NCI-H345 treated with DMSO at 0.1 percent for 48 hours (cell line): ENCODE measurements at regions not wholly inside any gene's neighbourhood (a gene's known extent, or its start where the extent isn't known, plus 50 kb on each side); places are given as distances from the start of the nearest gene placed in this dataset.
"Not testable (repeated sequence)": the region's sequence is repeated elsewhere in the genome, so short reads cannot be mapped to it uniquely, and the experiment has no call there.

ENCODE experiments used
- DNase-seq: peaks from one replicate; lab custom pipeline; 2025; ENCODE audit not compliant: unreplicated experiment; lab: John Stamatoyannopoulos, UW

DNA sequence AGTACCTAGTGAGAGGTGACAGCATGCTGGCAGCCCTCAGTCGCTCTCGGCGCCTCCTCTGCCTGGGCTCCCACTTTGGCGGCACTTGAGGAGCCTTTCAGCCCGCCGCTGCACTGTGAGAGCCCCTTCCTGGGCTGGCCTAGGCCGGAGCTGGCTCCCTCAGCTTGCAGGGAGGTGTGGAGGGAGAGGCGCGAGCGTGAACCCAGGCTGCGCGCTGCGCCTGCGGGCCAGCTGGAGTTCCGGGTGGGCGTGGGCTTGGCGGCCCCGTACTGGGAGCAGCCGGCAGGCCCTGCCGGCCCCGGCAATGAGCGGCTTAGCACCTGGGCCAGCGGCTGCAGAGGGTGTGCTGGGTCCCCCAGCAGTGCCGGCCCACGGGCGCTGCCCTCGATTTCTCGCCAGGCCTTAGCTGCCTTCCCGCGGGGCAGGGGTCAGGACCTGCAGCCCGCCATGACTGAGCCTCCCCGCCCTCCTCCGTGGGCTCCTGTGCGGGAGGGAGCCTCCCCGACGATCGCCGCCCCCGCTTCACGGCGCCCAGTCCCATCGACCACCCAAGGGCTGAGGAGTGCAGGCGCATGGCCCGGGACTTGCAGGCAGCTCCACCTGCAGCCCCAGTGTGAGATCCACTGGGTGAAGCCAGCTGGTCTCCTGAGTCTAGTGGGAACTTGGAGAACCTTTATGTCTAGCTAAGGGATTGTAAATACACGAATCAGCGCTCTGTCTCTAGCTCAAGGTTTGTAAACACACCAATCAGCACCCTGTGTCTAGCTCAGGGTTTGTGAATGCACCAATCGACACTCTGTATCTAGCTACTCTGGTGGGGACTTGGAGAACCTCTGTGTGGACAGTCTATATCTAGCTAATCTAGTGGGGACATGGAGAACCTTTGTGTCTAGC, 1579.2 kb downstream of the SI start:
- DNase-seq: not testable (repeated sequence)

DNA sequence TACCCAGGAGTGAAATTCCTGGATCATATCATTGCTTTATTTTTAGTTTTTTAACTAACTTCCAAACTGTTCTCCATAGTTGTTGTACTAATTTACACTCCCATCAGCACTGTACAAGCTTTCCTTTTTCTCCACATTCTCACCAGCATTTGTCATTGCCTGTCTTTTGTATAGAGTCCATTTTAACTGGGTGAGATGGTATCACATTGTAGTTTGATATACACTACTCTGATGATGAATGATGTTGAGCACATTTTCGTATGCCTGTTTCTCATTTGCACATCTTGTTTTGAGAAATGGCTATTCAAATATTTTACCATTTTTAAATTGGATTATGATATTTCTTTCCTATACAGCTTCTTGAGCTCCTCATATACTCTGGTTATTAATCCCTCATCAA, 1586.6 kb downstream of the SI start:
- no peak for DNase-seq

DNA sequence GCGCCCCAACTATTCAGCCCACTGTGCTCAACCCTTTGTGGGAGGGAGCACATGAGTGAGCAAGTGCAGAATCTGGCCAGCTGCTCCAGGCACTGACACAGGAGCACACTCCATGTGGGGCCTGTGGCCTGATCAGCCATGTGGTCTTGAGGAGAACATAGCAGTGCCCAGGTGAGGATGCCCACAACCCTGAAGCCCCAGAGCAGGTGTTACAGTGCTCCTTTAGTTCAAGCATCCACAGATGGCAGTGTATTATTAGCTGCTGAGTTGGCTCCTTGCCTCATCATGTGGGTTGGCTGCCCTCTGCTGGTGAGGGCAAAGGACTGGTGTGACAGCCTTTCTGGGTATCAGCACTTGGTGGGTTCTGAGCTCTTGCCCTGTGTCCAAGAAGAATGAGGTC, 1588.2 kb downstream of the SI start:
- no peak for DNase-seq

- DNase-seq: no peak
Observed at GRCh38 chr3:163482695-163483094, 1595.6 kb downstream of the SI start.

GRCh38 chr3:163481738-163482137, 1596.6 kb downstream of the SI start:
- DNase-seq: no peak

- no peak for DNase-seq
Observed at GRCh38 chr3:163476179-163476578, 1602.1 kb downstream of the SI start.

GRCh38 chr3:163474766-163475165, 1603.5 kb downstream of the SI start:
- no peak for DNase-seq

DNA sequence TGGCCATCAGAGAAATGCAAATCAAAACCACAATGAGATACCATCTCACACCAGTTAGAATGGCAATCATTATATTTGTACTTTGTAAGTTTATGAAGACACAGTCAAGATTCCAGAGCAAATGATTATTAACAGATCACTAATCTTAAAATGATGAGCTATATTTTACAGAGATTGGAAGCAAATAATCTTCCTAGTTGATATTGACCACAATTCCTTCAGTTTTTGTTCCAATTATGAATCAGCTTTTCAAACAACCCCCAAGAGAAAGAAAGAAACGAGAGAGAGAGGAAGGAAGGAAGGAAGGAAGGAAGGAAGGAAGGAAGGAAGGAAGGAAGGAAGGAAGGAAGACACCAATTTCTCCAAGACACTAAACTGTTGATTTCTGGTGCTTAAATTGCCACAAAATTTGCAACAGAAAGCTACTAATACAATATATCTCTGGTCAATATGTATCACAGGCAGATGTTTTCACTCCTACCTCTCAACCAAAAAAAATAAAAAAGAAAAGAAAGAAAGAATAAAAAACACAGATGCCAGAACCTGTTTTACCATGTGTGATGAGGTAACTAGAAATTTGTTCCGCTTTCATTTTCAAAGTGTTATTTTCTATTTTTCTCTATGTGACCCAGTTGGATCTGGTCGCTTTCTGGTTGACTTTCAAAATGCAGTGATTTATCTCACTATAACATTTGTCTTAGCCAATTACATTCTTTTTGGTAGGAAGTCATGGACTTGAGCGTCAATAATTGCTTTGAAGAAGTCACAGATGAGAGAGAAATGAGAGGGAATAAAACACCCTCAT, 1609.6 kb downstream of the SI start:
- no peak for DNase-seq

- DNase-seq: no peak
Observed at GRCh38 chr3:163462446-163462845, 1615.8 kb downstream of the SI start.

- no peak for DNase-seq
Observed at GRCh38 chr3:163450698-163451097, 1627.6 kb downstream of the SI start.

GRCh38 chr3:163438760-163439159, 1639.5 kb downstream of the SI start:
- DNase-seq: no peak

GRCh38 chr3:163422671-163423070, 1655.6 kb downstream of the SI start:
- no peak for DNase-seq

GRCh38 chr3:163391407-163392181, 1686.7 kb downstream of the SI start:
- DNase-seq: no peak

DNA sequence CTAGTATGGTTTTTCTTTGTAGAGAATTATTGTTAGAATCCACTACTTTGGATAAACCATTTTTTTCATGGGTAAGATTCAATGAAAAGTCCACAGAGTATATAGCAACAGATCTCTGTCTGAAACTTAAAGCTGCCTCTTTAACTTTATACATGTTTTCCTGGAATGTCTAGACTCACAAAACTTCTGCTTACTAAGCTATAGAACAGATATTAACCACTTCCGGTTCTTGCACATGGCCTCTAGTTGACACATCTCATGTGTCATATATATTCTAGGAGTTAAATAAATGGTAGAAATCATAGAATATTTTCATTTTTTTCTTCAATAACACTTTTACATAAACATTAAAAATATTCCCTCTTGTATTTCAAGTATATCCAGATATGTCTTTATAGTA, 1693.9 kb downstream of the SI start:
- no peak for DNase-seq

- DNase-seq: no peak
Observed at GRCh38 chr3:163382183-163382582, 1696.1 kb downstream of the SI start.

GRCh38 chr3:163368168-163368567, 1710.1 kb downstream of the SI start:
- DNase-seq: no peak

- no peak for DNase-seq
Observed at GRCh38 chr3:163364717-163365116, 1713.6 kb downstream of the SI start.

- DNase-seq: no peak
Observed at GRCh38 chr3:163362151-163362550, 1716.1 kb downstream of the SI start.

GRCh38 chr3:163361357-163361878, 1716.9 kb downstream of the SI start:
- not testable (repeated sequence) for DNase-seq

DNA sequence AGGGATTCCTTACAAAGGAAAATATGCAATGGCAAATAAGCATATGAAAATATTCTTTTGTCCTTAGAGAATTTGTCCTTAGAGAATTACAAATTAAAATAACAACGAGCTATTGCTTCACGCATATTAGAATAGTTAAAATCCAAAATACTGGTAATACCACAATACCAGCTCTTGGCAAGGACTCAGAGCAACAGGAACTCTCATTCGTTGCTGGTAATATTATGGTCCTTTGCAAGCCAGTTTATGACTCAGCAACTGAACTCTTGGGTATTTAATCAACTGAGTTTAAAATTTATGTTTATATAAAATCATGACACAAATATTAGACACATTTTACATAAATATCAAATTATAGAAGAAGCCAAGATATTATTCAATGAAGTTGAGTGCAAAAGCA, 1730.4 kb downstream of the SI start:
- no peak for DNase-seq

DNA sequence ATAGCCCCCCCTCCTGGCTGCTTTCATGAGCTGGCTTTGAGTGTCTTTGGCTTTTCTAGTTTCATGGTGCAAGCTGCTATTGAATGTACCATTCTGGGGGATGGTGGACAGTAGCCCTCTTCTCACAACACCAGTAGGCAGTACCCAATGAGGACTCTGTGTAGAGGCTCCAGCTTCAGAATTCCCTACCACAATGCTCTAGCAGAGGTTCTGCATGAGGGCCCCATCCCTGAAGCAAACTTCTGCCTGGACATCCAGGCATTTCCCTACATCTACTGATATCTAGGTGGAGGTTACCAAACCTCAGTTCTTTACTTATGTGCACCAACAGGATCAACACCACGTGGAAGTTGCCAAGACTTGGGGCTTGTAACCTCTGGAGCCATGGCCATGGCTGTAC, 1742.9 kb downstream of the SI start:
- DNase-seq: no peak
